WI38 (cell line): ENCODE measurements at regions not wholly inside any gene's neighbourhood (a gene's known extent, or its start where the extent isn't known, plus 50 kb on each side); places are given as distances from the start of the nearest gene placed in this dataset.

ENCODE experiments used
- H3K4me3 ChIP-seq: 2 replicates; pipeline ENCODE4 v1.5.1; 2011; ENCODE audit warnings: low read depth, mild to moderate bottlenecking, control low read depth, low read length
- CTCF ChIP-seq: IDR thresholded peaks from 2 replicates; pipeline ENCODE4 v1.5.1; 2012; ENCODE audit warnings: low read depth, mild to moderate bottlenecking, control low read depth, low read length

GRCh38 chr3:94862703-94863102, 799.8 kb downstream of the NSUN3 start:
- no peak for TF ChIP-seq CTCF
- H3K4me3 ChIP-seq = no peak overlapping the region

GRCh38 chr3:94869059-94869547, 806.2 kb downstream of the NSUN3 start:
- TF ChIP-seq CTCF = no peak
- no peak overlapping the region for H3K4me3 ChIP-seq

- no peak overlapping the region for H3K4me3 ChIP-seq
- no peak for TF ChIP-seq CTCF
Observed at GRCh38 chr3:94873751-94874150, 810.9 kb downstream of the NSUN3 start.

- no peak overlapping the region for H3K4me3 ChIP-seq
- TF ChIP-seq CTCF = no peak
Observed at GRCh38 chr3:94875149-94875548, 812.3 kb downstream of the NSUN3 start.

- H3K4me3 ChIP-seq = no peak overlapping the region
- TF ChIP-seq CTCF = no peak
Observed at GRCh38 chr3:94887065-94887464, 824.2 kb downstream of the NSUN3 start.

GRCh38 chr3:94896994-94897393, 834.1 kb downstream of the NSUN3 start:
- no peak overlapping the region for H3K4me3 ChIP-seq
- TF ChIP-seq CTCF = no peak

- no peak overlapping the region for H3K4me3 ChIP-seq
- no peak for TF ChIP-seq CTCF
Observed at GRCh38 chr3:94904156-94904674, 841.4 kb downstream of the NSUN3 start.
